ENCODE measurements at regions not wholly inside any gene's neighbourhood (a gene's known extent, or its start where the extent isn't known, plus 50 kb on each side); places are given as distances from the start of the nearest gene placed in this dataset.

DNA sequence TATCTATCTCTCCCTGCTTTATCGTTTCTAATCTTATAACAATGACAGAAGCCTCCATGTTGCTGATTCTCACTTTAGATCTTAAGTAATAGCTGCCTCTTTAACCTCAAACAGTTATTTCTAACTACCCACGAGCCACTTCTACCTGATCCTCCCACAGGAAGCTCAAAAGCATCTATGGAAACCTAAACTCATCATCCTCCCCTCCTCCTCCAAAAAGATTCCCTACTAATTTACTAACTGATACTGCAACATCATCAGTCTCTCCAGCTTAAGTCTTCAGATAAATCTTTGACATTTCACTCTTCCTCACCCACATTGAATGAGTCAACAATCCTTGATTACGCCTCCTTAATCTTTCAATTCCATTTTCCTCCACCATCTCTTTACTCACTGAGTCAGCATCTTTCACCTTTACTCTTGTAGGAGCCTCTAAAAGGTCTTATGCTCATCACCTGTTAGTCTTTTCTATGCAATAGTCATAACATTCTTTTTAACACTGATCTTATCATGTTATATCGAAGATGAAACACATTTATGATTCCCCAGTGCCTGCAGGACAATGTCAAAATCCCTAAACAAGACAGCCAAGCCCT is 526.7 kb upstream of the CDH4 start:
- Histone ChIP-seq H3K27me3 (ENCODE audit: control insufficient read depth, insufficient read depth, low read length) (no peaks in the 10 kb centered on the region), H3K27ac (ENCODE audit: low read length) (no peak overlapping the region), H3K4me1 (ENCODE audit: control insufficient read depth, insufficient read depth, low read length) (no peaks in the 10 kb centered on the region), H3K4me3 (ENCODE audit: low read depth in 2 of 2, low read length in 2 of 2) (no peak overlapping the region), H3K9me3 (ENCODE audit: control insufficient read depth, insufficient read depth, low read depth, low read length) (no peaks in the 10 kb centered on the region), H3K36me3 (ENCODE audit: control insufficient read depth, insufficient read depth, low read length) (no peaks in the 10 kb centered on the region)
- ChIA-PET POLR2A (no interaction called here), CTCF (no interaction called here)
- TF ChIP-seq POLR2AphosphoS5 (IDR thresholded peaks at IDR 0.05; ENCODE audit: low read depth, low read length) (no peak), SIN3A (IDR thresholded peaks at IDR 0.05; ENCODE audit: borderline replicate concordance, insufficient read depth, low read depth, low read length) (no peak), TCF7L2 (IDR thresholded peaks at IDR 0.05; ENCODE audit: low read depth, low read length) (no peak)
- TF ChIP-seq, protein P1, sequence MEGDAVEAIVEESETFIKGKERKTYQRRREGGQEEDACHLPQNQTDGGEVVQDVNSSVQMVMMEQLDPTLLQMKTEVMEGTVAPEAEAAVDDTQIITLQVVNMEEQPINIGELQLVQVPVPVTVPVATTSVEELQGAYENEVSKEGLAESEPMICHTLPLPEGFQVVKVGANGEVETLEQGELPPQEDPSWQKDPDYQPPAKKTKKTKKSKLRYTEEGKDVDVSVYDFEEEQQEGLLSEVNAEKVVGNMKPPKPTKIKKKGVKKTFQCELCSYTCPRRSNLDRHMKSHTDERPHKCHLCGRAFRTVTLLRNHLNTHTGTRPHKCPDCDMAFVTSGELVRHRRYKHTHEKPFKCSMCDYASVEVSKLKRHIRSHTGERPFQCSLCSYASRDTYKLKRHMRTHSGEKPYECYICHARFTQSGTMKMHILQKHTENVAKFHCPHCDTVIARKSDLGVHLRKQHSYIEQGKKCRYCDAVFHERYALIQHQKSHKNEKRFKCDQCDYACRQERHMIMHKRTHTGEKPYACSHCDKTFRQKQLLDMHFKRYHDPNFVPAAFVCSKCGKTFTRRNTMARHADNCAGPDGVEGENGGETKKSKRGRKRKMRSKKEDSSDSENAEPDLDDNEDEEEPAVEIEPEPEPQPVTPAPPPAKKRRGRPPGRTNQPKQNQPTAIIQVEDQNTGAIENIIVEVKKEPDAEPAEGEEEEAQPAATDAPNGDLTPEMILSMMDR (IDR thresholded peaks at IDR 0.05): no peak
- TF ChIP-seq, protein P2, sequence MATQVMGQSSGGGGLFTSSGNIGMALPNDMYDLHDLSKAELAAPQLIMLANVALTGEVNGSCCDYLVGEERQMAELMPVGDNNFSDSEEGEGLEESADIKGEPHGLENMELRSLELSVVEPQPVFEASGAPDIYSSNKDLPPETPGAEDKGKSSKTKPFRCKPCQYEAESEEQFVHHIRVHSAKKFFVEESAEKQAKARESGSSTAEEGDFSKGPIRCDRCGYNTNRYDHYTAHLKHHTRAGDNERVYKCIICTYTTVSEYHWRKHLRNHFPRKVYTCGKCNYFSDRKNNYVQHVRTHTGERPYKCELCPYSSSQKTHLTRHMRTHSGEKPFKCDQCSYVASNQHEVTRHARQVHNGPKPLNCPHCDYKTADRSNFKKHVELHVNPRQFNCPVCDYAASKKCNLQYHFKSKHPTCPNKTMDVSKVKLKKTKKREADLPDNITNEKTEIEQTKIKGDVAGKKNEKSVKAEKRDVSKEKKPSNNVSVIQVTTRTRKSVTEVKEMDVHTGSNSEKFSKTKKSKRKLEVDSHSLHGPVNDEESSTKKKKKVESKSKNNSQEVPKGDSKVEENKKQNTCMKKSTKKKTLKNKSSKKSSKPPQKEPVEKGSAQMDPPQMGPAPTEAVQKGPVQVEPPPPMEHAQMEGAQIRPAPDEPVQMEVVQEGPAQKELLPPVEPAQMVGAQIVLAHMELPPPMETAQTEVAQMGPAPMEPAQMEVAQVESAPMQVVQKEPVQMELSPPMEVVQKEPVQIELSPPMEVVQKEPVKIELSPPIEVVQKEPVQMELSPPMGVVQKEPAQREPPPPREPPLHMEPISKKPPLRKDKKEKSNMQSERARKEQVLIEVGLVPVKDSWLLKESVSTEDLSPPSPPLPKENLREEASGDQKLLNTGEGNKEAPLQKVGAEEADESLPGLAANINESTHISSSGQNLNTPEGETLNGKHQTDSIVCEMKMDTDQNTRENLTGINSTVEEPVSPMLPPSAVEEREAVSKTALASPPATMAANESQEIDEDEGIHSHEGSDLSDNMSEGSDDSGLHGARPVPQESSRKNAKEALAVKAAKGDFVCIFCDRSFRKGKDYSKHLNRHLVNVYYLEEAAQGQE (IDR thresholded peaks at IDR 0.05; ENCODE audit: insufficient read depth in 1 of 2, low read depth in 2 of 2, low read length in 1 of 2): no peak
- in situ Hi-C loops (cut with HindIII; ENCODE audit: low pct_unique_long_range_greater_than_20kb, low sequenced_read_pairs): no loop called here
- ATAC-seq (no peak), DNase-seq (ENCODE audit: low read depth, low spot score) (no peak)
- no TSS peak for BruUV-seq (replicated peaks)
- intact Hi-C loops (cut with micrococcal nuclease; ENCODE audit: unreplicated experiment): no loop called here

DNA sequence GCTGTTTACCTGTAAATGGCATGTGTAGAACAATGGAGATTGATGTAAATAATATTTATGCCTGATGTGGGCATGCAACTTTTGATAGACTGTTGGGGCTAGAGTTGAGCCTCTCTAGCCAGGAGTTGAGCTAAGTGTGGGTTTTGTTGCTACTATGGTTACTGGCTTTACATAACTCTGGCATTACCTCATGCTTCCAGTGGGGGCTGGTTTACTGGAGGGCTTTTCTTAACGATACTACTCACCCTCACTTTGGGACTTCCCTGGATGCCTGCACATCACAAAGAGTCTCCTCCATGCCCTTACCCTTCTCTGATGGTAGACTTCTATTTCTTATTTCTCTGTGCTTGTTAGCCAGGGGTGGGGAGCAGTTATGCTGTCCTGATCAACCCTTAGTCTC is 524.6 kb upstream of the CDH4 start:
- H3K4me3 ChIP-seq (ENCODE audit: low read depth in 2 of 2, low read length in 2 of 2): no peak overlapping the region
- ATAC-seq (no peak), DNase-seq (ENCODE audit: low read depth, low spot score) (no peak)
- BruUV-seq (replicated peaks): no TSS peak
- no peaks in the 10 kb centered on the region for H3K27me3 ChIP-seq (ENCODE audit: control insufficient read depth, insufficient read depth, low read length)
- ChIA-PET POLR2A (no interaction called here), CTCF (no interaction called here)
- no peaks in the 10 kb centered on the region for H3K9me3 ChIP-seq (ENCODE audit: control insufficient read depth, insufficient read depth, low read depth, low read length)
- in situ Hi-C loops (cut with HindIII; ENCODE audit: low pct_unique_long_range_greater_than_20kb, low sequenced_read_pairs) (no loop called here), intact Hi-C loops (cut with micrococcal nuclease; ENCODE audit: unreplicated experiment) (no loop called here)
- H3K36me3 ChIP-seq (ENCODE audit: control insufficient read depth, insufficient read depth, low read length): no peaks in the 10 kb centered on the region
- H3K4me1 ChIP-seq (ENCODE audit: control insufficient read depth, insufficient read depth, low read length): no peaks in the 10 kb centered on the region
- TF ChIP-seq POLR2AphosphoS5 (IDR thresholded peaks at IDR 0.05; ENCODE audit: low read depth, low read length) (no peak), SIN3A (IDR thresholded peaks at IDR 0.05; ENCODE audit: borderline replicate concordance, insufficient read depth, low read depth, low read length) (no peak), TCF7L2 (IDR thresholded peaks at IDR 0.05; ENCODE audit: low read depth, low read length) (no peak)
- TF ChIP-seq, protein P1 (IDR thresholded peaks at IDR 0.05): no peak
- TF ChIP-seq, protein P2 (IDR thresholded peaks at IDR 0.05; ENCODE audit: insufficient read depth in 1 of 2, low read depth in 2 of 2, low read length in 1 of 2): no peak
- H3K27ac ChIP-seq (ENCODE audit: low read length): no peak overlapping the region

Measured in Panc1 (cell line).